ENCODE measurements at regions not wholly inside any gene's neighbourhood (a gene's known extent, or its start where the extent isn't known, plus 50 kb on each side); places are given as distances from the start of the nearest gene placed in this dataset.

- TF ChIP-seq GATA2 (IDR thresholded peaks at IDR 0.05; ENCODE audit: low read depth, low read length) (no peak), GATA3 (IDR thresholded peaks at IDR 0.05; ENCODE audit: low read depth, low read length) (no peak)
These were observed 565.5 kb upstream of the TUSC1 start for GRCh38 chr9:26243726-26244125.
